Astrocyte (in vitro differentiated cells and primary cell): ENCODE measurements at regions not wholly inside any gene's neighbourhood (a gene's known extent, or its start where the extent isn't known, plus 50 kb on each side); places are given as distances from the start of the nearest gene placed in this dataset.

Experiments used
- DNase-seq: peaks from one replicate; pipeline ENCODE4 v3.0.0-alpha.2; 2010; ENCODE audit warnings: low read depth
- FAIRE-seq: peaks from 2 replicates; lab custom pipeline; 2011; peaks lifted over from hg19 to GRCh38; lab: Jason Lieb, UNC
- H2AFZ ChIP-seq: 2 replicates; pipeline ENCODE4 v1.6.0; 2012; ENCODE audit warnings: low read depth, low read length, inconsistent platforms
- H3K27ac ChIP-seq: 2 replicates; pipeline ENCODE4 v1.5.1; 2011; ENCODE audit warnings: low read depth, low read length, inconsistent platforms
- H3K27me3 ChIP-seq: 2 replicates; pipeline ENCODE4 v1.6.0; 2011; ENCODE audit warnings: low read length, inconsistent platforms; ENCODE audit not compliant: insufficient read depth
- H3K36me3 ChIP-seq: 2 replicates; pipeline ENCODE4 v1.5.1; 2011; ENCODE audit warnings: low read length, inconsistent platforms; ENCODE audit not compliant: insufficient read depth
- H3K4me1 ChIP-seq: 2 replicates; pipeline ENCODE4 v1.5.1; 2011; ENCODE audit warnings: low read length, inconsistent platforms; ENCODE audit not compliant: insufficient read depth
- H3K4me2 ChIP-seq: 2 replicates; pipeline ENCODE4 v1.6.0; 2012; ENCODE audit warnings: low read length, inconsistent platforms
- H3K4me3 ChIP-seq: 2 replicates; pipeline ENCODE4 v1.5.1; 2011; ENCODE audit warnings: low read depth, mild to moderate bottlenecking, low read length, inconsistent platforms; ENCODE audit not compliant: insufficient read depth
- H3K79me2 ChIP-seq: 2 replicates; pipeline ENCODE4 v1.6.0; 2012; ENCODE audit warnings: mild to moderate bottlenecking, low read length, inconsistent platforms; ENCODE audit not compliant: insufficient read depth
- H3K9ac ChIP-seq: 2 replicates; pipeline ENCODE4 v1.6.0; 2012; ENCODE audit warnings: mild to moderate bottlenecking, low read length, inconsistent platforms
- H3K9me3 ChIP-seq: 2 replicates; pipeline ENCODE4 v1.5.1; 2012; ENCODE audit warnings: low read depth, mild to moderate bottlenecking, low read length, inconsistent platforms; ENCODE audit not compliant: insufficient read depth
- H4K20me1 ChIP-seq: 2 replicates; pipeline ENCODE4 v1.6.0; 2012; ENCODE audit warnings: low read length, inconsistent platforms; ENCODE audit not compliant: insufficient read depth
- H3K27ac Mint-ChIP-seq: one replicate; pipeline ENCODE4 v1.8.0; 2021; ENCODE audit warnings: mild to moderate bottlenecking, mixed read lengths; ENCODE audit not compliant: unreplicated experiment
- H3K27me3 Mint-ChIP-seq: one replicate; pipeline ENCODE4 v1.8.0; 2021; ENCODE audit warnings: low read depth, mixed read lengths; ENCODE audit not compliant: unreplicated experiment
- H3K36me3 Mint-ChIP-seq: one replicate; pipeline ENCODE4 v1.8.0; 2021; ENCODE audit warnings: low read depth, mixed read lengths; ENCODE audit not compliant: unreplicated experiment
- H3K4me1 Mint-ChIP-seq: one replicate; pipeline ENCODE4 v1.8.0; 2021; ENCODE audit warnings: low read depth, mixed read lengths; ENCODE audit not compliant: unreplicated experiment
- H3K4me3 Mint-ChIP-seq: one replicate; pipeline ENCODE4 v1.8.0; 2021; ENCODE audit warnings: mild to moderate bottlenecking, moderate library complexity, mixed read lengths; ENCODE audit not compliant: unreplicated experiment
- H3K9me3 Mint-ChIP-seq: one replicate; pipeline ENCODE4 v1.8.0; 2021; ENCODE audit warnings: mild to moderate bottlenecking, mixed read lengths; ENCODE audit not compliant: unreplicated experiment
- CTCF ChIP-seq: IDR thresholded peaks from 2 replicates; pipeline ENCODE4 v1.5.1; 2011; ENCODE audit warnings: low read depth, mild to moderate bottlenecking, inconsistent platforms, low read length, moderate library complexity; ENCODE audit not compliant: insufficient read depth
- EZH2 ChIP-seq: IDR thresholded peaks from 2 replicates; pipeline ENCODE4 v1.6.1; 2012; ENCODE audit warnings: mild to moderate bottlenecking, low read length, inconsistent platforms; ENCODE audit not compliant: insufficient read depth

DNA sequence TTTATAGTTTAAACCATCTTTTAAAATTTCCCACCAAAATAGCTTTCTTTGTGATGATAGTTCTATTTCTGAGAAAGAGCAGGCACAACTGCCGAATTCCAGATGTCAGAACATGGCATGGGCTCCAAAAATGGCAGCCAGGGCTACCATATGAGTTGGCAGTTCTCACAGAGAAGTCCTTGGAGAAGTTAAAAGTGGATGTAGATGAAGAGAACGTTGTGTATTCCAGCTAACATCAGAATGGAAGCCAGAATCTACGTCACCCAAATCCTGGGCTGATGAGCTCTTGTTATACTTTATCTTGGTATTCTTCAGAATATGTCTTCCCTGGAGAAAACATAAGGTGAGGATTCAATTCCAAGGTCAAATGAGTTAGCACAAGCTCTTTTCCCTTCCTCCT, 66.9 kb upstream of the BASP1 start:
- peaks cover 3% of the 10 kb centered on the region for H3K27me3 Mint-ChIP-seq
- TF ChIP-seq CTCF (no peak), EZH2 (no peak)
- H3K36me3 ChIP-seq = no peaks in the 10 kb centered on the region
- H3K9me3 Mint-ChIP-seq = no peaks in the 10 kb centered on the region
- no peak overlapping the region for H3K4me3 Mint-ChIP-seq
- no peaks in the 10 kb centered on the region for H3K9me3 ChIP-seq
- H3K27me3 ChIP-seq = no peaks in the 10 kb centered on the region
- H3K27ac ChIP-seq = no peak overlapping the region
- FAIRE-seq (no peak), DNase-seq (no peak)
- H3K4me1 ChIP-seq = peaks cover 32% of the 10 kb centered on the region
- no peaks in the 10 kb centered on the region for H3K79me2 ChIP-seq
- H2AFZ ChIP-seq = no peak overlapping the region
- H3K4me1 Mint-ChIP-seq = peaks cover 31% of the 10 kb centered on the region
- H4K20me1 ChIP-seq = no peaks in the 10 kb centered on the region
- no peak overlapping the region for H3K27ac Mint-ChIP-seq
- H3K36me3 Mint-ChIP-seq = peaks cover 2% of the 10 kb centered on the region
- no peak overlapping the region for H3K4me2 ChIP-seq
- H3K4me3 ChIP-seq = no peak overlapping the region
- no peak overlapping the region for H3K9ac ChIP-seq

GRCh38 chr5:17151686-17152085, 65.7 kb upstream of the BASP1 start:
- H3K4me1 ChIP-seq = peaks cover 26% of the 10 kb centered on the region

More at GRCh38 chr5:17151686-17152085, 65.7 kb upstream of the BASP1 start:
- Histone ChIP-seq H3K4me2 (peak overlapping the region; percentile 60), H3K79me2 (no peaks in the 10 kb centered on the region), H3K27ac (peak overlapping the region; percentile 20), H3K4me3 (no peak overlapping the region), H3K9me3 (no peaks in the 10 kb centered on the region), H2AFZ (no peak overlapping the region), H4K20me1 (no peaks in the 10 kb centered on the region), H3K27me3 (no peaks in the 10 kb centered on the region), H3K36me3 (no peaks in the 10 kb centered on the region), H3K9ac (peak overlapping the region; percentile 25)
- peak overlapping the region; percentile 72 for H3K27ac Mint-ChIP-seq
- no peaks in the 10 kb centered on the region for H3K9me3 Mint-ChIP-seq
- peaks cover 2% of the 10 kb centered on the region for H3K36me3 Mint-ChIP-seq
- H3K4me1 Mint-ChIP-seq = peaks cover 26% of the 10 kb centered on the region
- H3K4me3 Mint-ChIP-seq = no peak overlapping the region
- DNase-seq (peak; percentile 36), FAIRE-seq (no peak)
- H3K27me3 Mint-ChIP-seq = no peaks in the 10 kb centered on the region
- TF ChIP-seq CTCF (no peak), EZH2 (no peak)
